ENCODE measurements at regions not wholly inside any gene's neighbourhood (a gene's known extent, or its start where the extent isn't known, plus 50 kb on each side); places are given as distances from the start of the nearest gene placed in this dataset.

DNA sequence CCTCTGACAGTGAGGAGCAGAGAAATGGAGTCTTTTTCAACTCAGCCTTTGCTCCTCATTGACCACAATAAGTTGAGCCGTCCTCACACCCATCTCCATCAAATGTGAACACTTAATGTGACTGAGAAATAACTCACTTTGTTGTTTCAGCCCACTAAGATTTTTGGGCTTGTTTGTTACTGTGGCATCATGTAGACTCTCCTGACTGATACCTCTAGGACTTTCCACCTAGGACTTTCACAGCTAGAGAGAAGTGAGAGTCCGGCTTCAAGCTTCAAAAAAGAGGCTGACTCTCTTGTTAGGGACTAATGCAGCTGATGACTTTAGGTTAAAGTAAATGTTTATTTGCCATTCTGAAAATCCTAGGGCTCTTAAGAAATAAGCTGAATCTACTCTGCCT, 435.0 kb downstream of the TMEM114 start:
- TF ChIP-seq, protein P1, sequence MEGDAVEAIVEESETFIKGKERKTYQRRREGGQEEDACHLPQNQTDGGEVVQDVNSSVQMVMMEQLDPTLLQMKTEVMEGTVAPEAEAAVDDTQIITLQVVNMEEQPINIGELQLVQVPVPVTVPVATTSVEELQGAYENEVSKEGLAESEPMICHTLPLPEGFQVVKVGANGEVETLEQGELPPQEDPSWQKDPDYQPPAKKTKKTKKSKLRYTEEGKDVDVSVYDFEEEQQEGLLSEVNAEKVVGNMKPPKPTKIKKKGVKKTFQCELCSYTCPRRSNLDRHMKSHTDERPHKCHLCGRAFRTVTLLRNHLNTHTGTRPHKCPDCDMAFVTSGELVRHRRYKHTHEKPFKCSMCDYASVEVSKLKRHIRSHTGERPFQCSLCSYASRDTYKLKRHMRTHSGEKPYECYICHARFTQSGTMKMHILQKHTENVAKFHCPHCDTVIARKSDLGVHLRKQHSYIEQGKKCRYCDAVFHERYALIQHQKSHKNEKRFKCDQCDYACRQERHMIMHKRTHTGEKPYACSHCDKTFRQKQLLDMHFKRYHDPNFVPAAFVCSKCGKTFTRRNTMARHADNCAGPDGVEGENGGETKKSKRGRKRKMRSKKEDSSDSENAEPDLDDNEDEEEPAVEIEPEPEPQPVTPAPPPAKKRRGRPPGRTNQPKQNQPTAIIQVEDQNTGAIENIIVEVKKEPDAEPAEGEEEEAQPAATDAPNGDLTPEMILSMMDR (optimal IDR thresholded peaks at IDR 0.05 in 1 of 3, IDR thresholded peaks at IDR 0.05 in 1 of 3, conservative IDR thresholded peaks at IDR 0.05 in 1 of 3; ENCODE audit: extremely low read depth in 1 of 3, insufficient read depth in 2 of 3, low read length in 3 of 3): no peak
- no peak for TF ChIP-seq EZH2 (IDR thresholded peaks at IDR 0.05; ENCODE audit: low read length)
